H1 (cell line): ENCODE measurements at regions not wholly inside any gene's neighbourhood (a gene's known extent, or its start where the extent isn't known, plus 50 kb on each side); places are given as distances from the start of the nearest gene placed in this dataset.
"Not testable (repeated sequence)": the region's sequence is repeated elsewhere in the genome, so short reads cannot be mapped to it uniquely, and the experiment has no call there.

ENCODE experiments used
- CTCF ChIA-PET: fragments of 300-600 bp; sonication (Branson Sonifier 250); formaldehyde crosslinking; loops from one replicate; lab custom pipeline; 2021; ENCODE audit not compliant: partially characterized antibody; lab: Charles Lee
- POLR2A ChIA-PET: fragments of 300-600 bp; sonication (Branson Sonifier 250); formaldehyde crosslinking; loops from one replicate; lab custom pipeline; 2021; ENCODE audit warnings: inconsistent platforms; ENCODE audit not compliant: partially characterized antibody; lab: Charles Lee
- DNase-seq, 2 experiments: peaks; one replicate each; pipeline versions ENCODE4 v3.0.0 to v3.0.0-alpha.2; 2010 to 2022; ENCODE audit warnings: low spot score in 2 of 2, low read depth in 1 of 2, mixed read lengths in 1 of 2
- FAIRE-seq: peaks from 2 replicates; lab custom pipeline; 2011; peaks lifted over from hg19 to GRCh38; lab: Jason Lieb, UNC
- H2AFZ ChIP-seq: 2 replicates; pipeline ENCODE4 v1.8.1; 2012; ENCODE audit warnings: low read length, inconsistent platforms
- H2AK5ac ChIP-seq: 2 replicates; pipeline ENCODE4 v1.6.1; 2013; ENCODE audit warnings: low read depth, low read length
- H2BK120ac ChIP-seq: replicated peaks from 2 replicates; pipeline ENCODE3; 2013; ENCODE audit warnings: low read depth, low read length, inconsistent platforms
- H2BK12ac ChIP-seq: 2 replicates; pipeline ENCODE4 v1.6.1; 2013; ENCODE audit warnings: low read depth, low read length
- H2BK15ac ChIP-seq: 2 replicates; pipeline ENCODE4 v1.6.1; 2013; ENCODE audit warnings: low read length
- H2BK20ac ChIP-seq: 2 replicates; pipeline ENCODE4 v1.6.1; 2013; ENCODE audit warnings: low read length
- H2BK5ac ChIP-seq: 2 replicates; pipeline ENCODE4 v1.6.1; 2013; ENCODE audit warnings: low read depth, low read length
- H3K14ac ChIP-seq: 2 replicates; pipeline ENCODE4 v1.6.1; 2013; ENCODE audit warnings: inconsistent platforms; ENCODE audit not compliant: insufficient read length
- H3K18ac ChIP-seq: 2 replicates; pipeline ENCODE4 v1.6.1; 2013; ENCODE audit warnings: low read length; ENCODE audit errors: extremely low read depth
- H3K23ac ChIP-seq: 2 replicates; pipeline ENCODE4 v1.6.1; 2013; ENCODE audit warnings: inconsistent platforms; ENCODE audit not compliant: insufficient read length
- H3K23me2 ChIP-seq: 2 replicates; pipeline ENCODE4 v1.6.1; 2013; ENCODE audit warnings: low read depth, low read length
- H3K27ac ChIP-seq: 2 replicates; pipeline ENCODE4 v1.6.1; 2011; ENCODE audit warnings: low read depth, low read length, inconsistent platforms
- H3K27me3 ChIP-seq, 4 experiments: replicated peaks in 1 of 4; 1 replicate in 1 of 4; 2 replicates in 3 of 4; pipeline versions ENCODE4 v1.6.1 to v1.8.1; 2011 to 2013; ENCODE audit warnings: low read length in 3 of 4, mild to moderate bottlenecking in 3 of 4, inconsistent platforms in 2 of 4, mixed read lengths in 2 of 4, moderate library complexity in 1 of 4; ENCODE audit not compliant: control insufficient read depth in 3 of 4, insufficient read depth in 3 of 4; ENCODE audit errors: extremely low read depth in 1 of 4
- H3K36me3 ChIP-seq, 4 experiments: 2 replicates each; pipeline versions ENCODE4 v1.6.1 to v1.8.1; 2011 to 2013; ENCODE audit warnings: mild to moderate bottlenecking in 4 of 4, low read length in 3 of 4, moderate library complexity in 2 of 4, control low read depth in 1 of 4, inconsistent platforms in 1 of 4; ENCODE audit not compliant: insufficient read depth in 4 of 4, control insufficient read depth in 2 of 4
- H3K4ac ChIP-seq: replicated peaks from 2 replicates; pipeline ENCODE3; 2013; ENCODE audit warnings: low read length, low read depth, mixed read lengths, inconsistent platforms; ENCODE audit not compliant: insufficient read length
- H3K4me1 ChIP-seq, 4 experiments: replicated peaks in 1 of 4; 1 replicate in 1 of 4; 2 replicates in 3 of 4; pipeline versions ENCODE4 v1.6.1 to v1.8.1; 2011 to 2013; ENCODE audit warnings: low read length in 3 of 4, inconsistent platforms in 2 of 4, mixed read lengths in 1 of 4; ENCODE audit not compliant: insufficient read depth in 4 of 4, control insufficient read depth in 3 of 4
- H3K4me2 ChIP-seq, 2 experiments: 2 replicates each; pipeline versions ENCODE4 v1.6.1 to v1.8.1; 2011 to 2013; ENCODE audit warnings: low read depth in 2 of 2, low read length in 2 of 2, control low read depth in 1 of 2, inconsistent platforms in 1 of 2, mild to moderate bottlenecking in 1 of 2; ENCODE audit not compliant: insufficient read depth in 1 of 2
- H3K4me3 ChIP-seq, 4 experiments: fragments of 200-600, 300-600 bp in 1 of 4; sonication (generic), shearing (Covaris generic), sonication (Bioruptor Twin) in 1 of 4; 2 replicates each; pipeline versions ENCODE4 v1.5.1 to v1.8.1; 2011 to 2016; ENCODE audit warnings: low read length in 4 of 4, low read depth in 3 of 4, control low read depth in 2 of 4, inconsistent platforms in 2 of 4, mild to moderate bottlenecking in 2 of 4, mixed read lengths in 1 of 4, moderate library complexity in 1 of 4; ENCODE audit not compliant: insufficient read depth in 2 of 4; ENCODE audit errors: extremely low read depth in 1 of 4
- H3K56ac ChIP-seq: replicated peaks from 2 replicates; pipeline ENCODE3; 2013; ENCODE audit warnings: low read depth, mild to moderate bottlenecking, mixed read lengths, low read length, inconsistent platforms; ENCODE audit not compliant: insufficient read length
- H3K79me1 ChIP-seq: 2 replicates; pipeline ENCODE4 v1.6.1; 2013; ENCODE audit warnings: low read depth, low read length, control low read depth
- H3K79me2 ChIP-seq, 2 experiments: 2 replicates each; pipeline versions ENCODE4 v1.6.1 to v1.8.1; 2012 to 2013; ENCODE audit warnings: low read length in 2 of 2, mild to moderate bottlenecking in 2 of 2, inconsistent platforms in 1 of 2; ENCODE audit not compliant: insufficient read depth in 2 of 2, control insufficient read depth in 1 of 2
- H3K9ac ChIP-seq, 4 experiments: replicated peaks in 1 of 4; 1 replicate in 1 of 4; 2 replicates in 3 of 4; pipeline versions ENCODE4 v1.6.1 to v1.8.1; 2011 to 2013; ENCODE audit warnings: low read depth in 3 of 4, low read length in 3 of 4, control low read depth in 2 of 4, mild to moderate bottlenecking in 2 of 4, moderate library complexity in 2 of 4, inconsistent platforms in 1 of 4; ENCODE audit errors: extremely low read depth in 1 of 4
- H3K9me3 ChIP-seq, 2 experiments: 2 replicates each; pipeline versions ENCODE4 v1.6.1 to v1.8.1; 2012 to 2013; ENCODE audit warnings: mild to moderate bottlenecking in 2 of 2, moderate library complexity in 2 of 2, control low read depth in 1 of 2, inconsistent platforms in 1 of 2, low read depth in 1 of 2, low read length in 1 of 2, mixed read lengths in 1 of 2; ENCODE audit not compliant: insufficient read depth in 2 of 2
- H4K20me1 ChIP-seq, 2 experiments: replicated peaks in 1 of 2; 2 replicates each; pipeline versions ENCODE3 to v1.8.1; 2011 to 2013; ENCODE audit warnings: inconsistent platforms in 2 of 2, low read length in 2 of 2, mild to moderate bottlenecking in 1 of 2; ENCODE audit not compliant: insufficient read depth in 2 of 2, control insufficient read depth in 1 of 2
- H4K5ac ChIP-seq: 2 replicates; pipeline ENCODE4 v1.6.1; 2013; ENCODE audit warnings: low read length, low read depth, mixed read lengths, inconsistent platforms; ENCODE audit not compliant: insufficient read length
- H4K8ac ChIP-seq: 2 replicates; pipeline ENCODE4 v1.8.0; 2013; ENCODE audit warnings: mild to moderate bottlenecking, moderate library complexity, low read length, inconsistent platforms; ENCODE audit not compliant: insufficient read depth; ENCODE audit errors: extremely low read depth
- H4K91ac ChIP-seq: replicated peaks from 2 replicates; pipeline ENCODE3; 2013; ENCODE audit warnings: low read length, mixed read lengths, inconsistent platforms; ENCODE audit not compliant: insufficient read length
- E2F6 ChIP-seq: IDR thresholded peaks from 2 replicates; pipeline ENCODE4 v1.6.1; 2012; ENCODE audit warnings: inconsistent platforms
- SAP30 ChIP-seq: fragments of 300-600 bp; sonication (generic); IDR thresholded peaks from 2 replicates; pipeline ENCODE4 v1.7.1; 2012; ENCODE audit warnings: low read length, moderate library complexity, mild to moderate bottlenecking, inconsistent platforms; ENCODE audit not compliant: insufficient read depth, insufficient replicate concordance
- USF2 ChIP-seq: IDR thresholded peaks from 2 replicates; pipeline ENCODE4 v1.6.1; 2011; ENCODE audit warnings: low read length, improper control_type of control experiment
- WGBS, 2 experiments: shearing (Covaris generic) in 1 of 2; methylation state at CpG; one replicate each; pipeline versions ENCODE4 v1.1.6 to v1.1.7; 2013 to 2015; ENCODE audit warnings: low lambda C conversion rate in 2 of 2, mixed read lengths in 2 of 2, inconsistent platforms in 1 of 2, low coverage in 1 of 2, missing lambda C conversion rate in 1 of 2; ENCODE audit not compliant: insufficient replicate concordance in 2 of 2, insufficient coverage in 1 of 2, insufficient read length in 1 of 2; ENCODE audit errors: extremely low coverage in 1 of 2, missing lambda C conversion rate in 1 of 2; 5-methylcytosine and 5-hydroxymethylcytosine counted together

GRCh38 chr18:25473008-25473407 lies 121.0 kb upstream of the ZNF521 start (continued):
- TF ChIP-seq E2F6, result no peak
- TF ChIP-seq USF2, result no peak
- TF ChIP-seq SAP30, result no peak

- WGBS, 2 experiments, result 91% methylated on average over 7 of the region's 7 CpGs; no CpG with 5 or more reads in 1 of the 2 experiments
Measured at GRCh38 chr18:25470756-25471524, 119.0 kb upstream of the ZNF521 start.

More at GRCh38 chr18:25470756-25471524, 119.0 kb upstream of the ZNF521 start:
- H2BK120ac ChIP-seq, DNase-seq, H3K56ac ChIP-seq, H3K4me3 ChIP-seq, H3K4me1 ChIP-seq, H4K8ac ChIP-seq, H3K27ac ChIP-seq, H3K27me3 ChIP-seq, H3K9me3 ChIP-seq, H3K23ac ChIP-seq, H3K4me2 ChIP-seq, H4K5ac ChIP-seq, FAIRE-seq, H3K18ac ChIP-seq, H3K4ac ChIP-seq, H3K14ac ChIP-seq, H4K20me1 ChIP-seq, H3K36me3 ChIP-seq, H3K79me1 ChIP-seq, H3K79me2 ChIP-seq, H2AFZ ChIP-seq, H4K91ac ChIP-seq, H2BK5ac ChIP-seq, H2AK5ac ChIP-seq, H3K9ac ChIP-seq, H2BK20ac ChIP-seq, H3K23me2 ChIP-seq, H2BK15ac ChIP-seq, CTCF ChIA-PET, H2BK12ac ChIP-seq: not testable (repeated sequence)
- POLR2A ChIA-PET, result interaction anchor here (0.7 kb wide), 1 partner anchor 422 kb away, joined by 3 read pairs; no protein-coding TSS in a partner anchor
